Left kidney (tissue), 1 donor: ENCODE measurements at regions not wholly inside any gene's neighbourhood (a gene's known extent, or its start where the extent isn't known, plus 50 kb on each side); places are given as distances from the start of the nearest gene placed in this dataset.

ENCODE experiments used
- DNase-seq: peaks from one replicate; pipeline ENCODE4 v3.0.0-alpha.2; 2013

GRCh38 chr9:119020284-119020683, 349.0 kb downstream of the BRINP1 start:
- no peak for DNase-seq

GRCh38 chr9:119020730-119021333, 348.4 kb downstream of the BRINP1 start:
- no peak for DNase-seq

GRCh38 chr9:119026120-119026519, 343.1 kb downstream of the BRINP1 start:
- no peak for DNase-seq

GRCh38 chr9:119027901-119028699, 341.1 kb downstream of the BRINP1 start:
- no peak for DNase-seq

DNA sequence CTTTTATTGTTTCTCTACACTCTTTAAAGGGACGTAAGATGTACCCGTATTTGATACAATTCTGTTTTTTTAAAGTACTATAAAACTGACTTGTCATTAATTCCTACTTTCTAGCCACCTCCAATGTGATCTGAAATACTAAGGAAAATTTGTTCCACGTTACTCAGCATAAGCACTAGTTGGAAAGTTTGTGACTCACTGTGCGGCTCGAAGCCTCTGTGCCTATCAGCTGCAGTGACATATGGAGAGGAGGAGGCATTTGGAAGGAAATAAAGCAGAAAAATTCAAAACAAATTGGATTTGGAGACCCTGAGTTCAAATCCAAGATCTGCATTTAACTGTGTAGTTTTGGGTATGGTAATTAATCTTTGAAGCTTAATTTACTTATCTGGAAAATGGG, 339.3 kb downstream of the BRINP1 start:
- DNase-seq = no peak

DNA sequence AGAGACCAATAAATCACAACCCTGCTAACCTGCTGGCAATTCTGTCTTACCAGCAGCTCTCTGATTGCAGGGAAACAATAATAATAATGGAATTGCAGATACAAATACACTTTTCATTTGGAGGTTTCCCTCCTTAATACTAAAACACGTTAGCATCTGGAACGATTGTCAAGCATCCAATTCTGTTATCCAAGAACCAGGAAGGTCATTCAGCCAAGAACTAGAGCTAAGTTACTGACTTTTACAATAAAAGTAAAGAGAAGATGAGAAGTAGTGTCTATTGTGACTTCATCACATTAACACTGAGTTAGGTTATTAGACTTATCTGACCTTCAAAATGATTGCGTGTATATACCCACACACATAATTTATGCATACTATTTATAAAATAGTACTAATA, 335.6 kb downstream of the BRINP1 start:
- no peak for DNase-seq

DNA sequence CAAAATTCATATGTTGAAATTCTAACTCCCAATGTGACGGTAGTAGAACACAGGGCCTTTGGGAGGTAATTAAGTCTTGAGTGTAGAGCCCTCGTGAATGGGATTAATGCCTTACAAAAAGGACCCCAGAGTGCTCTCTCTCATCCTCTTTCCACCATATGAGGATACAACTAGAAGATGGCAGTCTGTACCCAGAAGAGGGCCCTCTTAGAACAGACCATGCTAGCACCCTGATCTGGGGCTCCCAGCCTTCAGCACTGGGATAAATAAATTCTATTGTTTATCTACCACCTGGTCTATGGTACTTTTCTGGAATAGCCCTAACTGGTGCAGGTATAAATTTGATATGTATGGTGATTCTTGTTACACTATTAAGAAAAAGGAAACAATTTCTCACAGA, 332.3 kb downstream of the BRINP1 start:
- no peak for DNase-seq

DNA sequence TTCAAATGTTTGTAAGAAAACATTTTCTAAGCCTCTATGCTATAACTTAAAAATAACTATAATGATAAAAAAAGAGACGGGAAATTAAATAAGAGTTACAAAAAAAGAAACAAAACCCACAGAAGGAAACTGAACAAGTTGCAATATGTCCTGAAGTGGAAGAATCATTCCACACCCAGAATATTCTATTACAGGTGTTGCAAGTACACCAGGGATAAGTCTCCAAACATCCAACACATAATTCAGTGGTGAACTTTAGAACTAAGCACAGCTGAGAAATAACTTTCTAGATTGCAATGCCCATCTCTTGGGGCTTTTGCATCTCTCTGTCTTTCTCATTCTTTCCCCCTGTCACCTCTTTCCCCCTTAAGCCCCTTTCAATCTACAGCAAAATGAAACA, 325.2 kb downstream of the BRINP1 start:
- DNase-seq = no peak

GRCh38 chr9:119044806-119045205, 324.4 kb downstream of the BRINP1 start:
- DNase-seq = no peak

GRCh38 chr9:119047513-119048307, 321.5 kb downstream of the BRINP1 start:
- no peak for DNase-seq

DNA sequence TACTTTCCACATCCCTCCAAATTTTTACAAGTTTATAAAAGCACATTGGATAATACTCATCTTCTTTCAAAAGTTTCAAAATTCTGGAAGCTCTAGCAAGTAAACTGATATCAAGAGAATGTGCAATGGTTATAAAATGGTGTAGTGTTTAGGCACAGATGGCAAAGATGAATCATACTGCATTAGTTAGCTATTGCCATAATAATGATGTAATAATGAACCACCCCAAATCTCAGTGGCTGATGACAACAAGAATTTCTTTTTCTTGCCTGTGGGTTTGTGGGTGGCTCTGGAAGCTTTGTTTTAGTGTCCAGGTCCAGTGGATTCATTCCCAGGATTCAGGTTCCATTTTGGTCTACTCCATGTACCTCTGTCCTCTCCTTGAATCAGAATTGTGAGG, 319.0 kb downstream of the BRINP1 start:
- DNase-seq = no peak

- no peak for DNase-seq
Observed at GRCh38 chr9:119052339-119053030, 316.8 kb downstream of the BRINP1 start.

- no peak for DNase-seq
Observed at GRCh38 chr9:119053070-119053469, 316.2 kb downstream of the BRINP1 start.

- DNase-seq = no peak
Observed at GRCh38 chr9:119060629-119061385, 308.4 kb downstream of the BRINP1 start.

DNA sequence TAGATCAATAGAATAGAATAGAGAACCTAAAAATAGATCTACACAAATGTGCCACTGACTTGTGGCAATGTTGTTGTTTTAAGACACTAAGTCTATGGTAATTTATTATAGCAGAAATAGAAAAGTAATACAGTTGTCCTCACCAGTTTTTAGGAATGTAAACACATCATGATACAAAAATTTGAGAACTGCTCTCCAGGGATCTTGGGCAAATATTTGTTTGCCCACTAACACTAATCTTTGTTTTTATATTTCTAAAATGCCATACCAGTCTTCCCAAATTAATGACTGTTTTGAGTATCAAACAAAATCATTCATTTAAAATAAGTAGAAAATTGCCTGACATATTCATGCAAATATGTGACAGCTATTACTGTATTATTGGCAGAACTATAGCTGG, 297.6 kb downstream of the BRINP1 start:
- no peak for DNase-seq

GRCh38 chr9:119074017-119074416, 295.2 kb downstream of the BRINP1 start:
- no peak for DNase-seq

GRCh38 chr9:119078015-119078414, 291.2 kb downstream of the BRINP1 start:
- DNase-seq = no peak

DNA sequence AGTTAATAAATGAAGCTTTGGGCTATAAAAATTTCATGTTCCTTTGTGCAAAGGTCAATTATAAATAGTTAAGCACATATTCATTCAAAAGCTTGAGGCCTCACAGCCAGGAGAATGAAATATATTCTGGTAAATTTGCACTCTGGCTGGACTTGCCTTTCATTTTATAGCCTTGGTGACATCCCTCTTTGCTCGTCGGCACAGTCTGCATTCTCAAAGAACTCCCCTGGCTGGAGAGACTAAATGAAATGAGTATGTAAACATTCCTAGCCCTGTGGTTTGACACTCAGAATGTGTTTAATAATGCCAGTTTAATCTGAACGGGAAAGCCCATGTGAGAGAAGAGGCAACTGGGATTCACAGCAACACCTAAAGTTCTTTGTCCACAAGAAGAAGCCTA, 285.6 kb downstream of the BRINP1 start:
- DNase-seq = no peak

GRCh38 chr9:119086590-119086989, 282.6 kb downstream of the BRINP1 start:
- DNase-seq = no peak

DNA sequence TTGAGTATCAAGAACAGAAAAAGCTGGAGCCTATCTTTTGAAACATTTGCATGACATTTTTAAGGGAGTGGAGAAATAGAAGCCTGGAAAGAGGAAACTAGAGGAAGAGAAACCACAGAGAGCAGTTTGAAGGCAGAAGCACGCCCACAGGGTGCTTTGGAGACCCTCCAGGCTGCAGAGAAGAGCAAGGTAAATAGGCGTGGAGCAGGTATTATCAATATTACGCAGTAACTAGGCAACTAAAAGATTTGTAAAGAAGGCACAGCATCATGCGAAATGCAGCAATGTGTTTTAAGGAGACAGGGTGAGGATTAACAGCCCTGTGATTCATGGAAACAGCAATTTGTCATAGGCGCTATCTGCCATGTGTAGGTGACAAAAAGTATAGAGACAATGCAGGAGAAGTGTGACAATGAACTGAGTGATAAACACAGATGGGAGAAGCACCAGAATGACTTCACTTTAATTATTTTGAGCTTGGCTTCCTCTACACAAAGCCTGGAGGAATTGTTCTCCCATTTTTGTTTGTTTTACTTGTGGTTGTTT, 281.2 kb downstream of the BRINP1 start:
- no peak for DNase-seq

DNA sequence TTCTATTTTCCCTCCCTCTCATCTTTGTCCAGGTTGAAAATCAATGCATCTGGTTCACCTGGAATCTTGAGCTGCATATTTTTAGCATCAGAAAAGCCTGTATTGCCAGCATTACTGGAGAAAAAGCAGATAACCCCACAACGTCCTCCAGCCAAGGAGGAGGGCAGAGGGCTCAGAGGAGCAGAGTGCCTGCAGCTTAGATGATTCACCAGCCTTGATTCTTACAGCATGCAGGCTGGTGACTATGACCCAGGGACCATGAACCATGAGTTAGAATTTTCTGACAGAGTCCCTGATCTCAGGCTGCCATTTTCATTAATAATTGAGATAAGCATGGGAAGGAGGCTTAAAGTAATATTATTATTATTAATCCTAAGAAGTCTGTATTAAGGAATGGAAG, 278.2 kb downstream of the BRINP1 start:
- no peak for DNase-seq
